Hematopoietic multipotent progenitor cell treated with erythropoietin and hydrocortisone succinate and interleukin-3 and kit ligand, for 6 days (in vitro differentiated cells): ENCODE measurements at regions not wholly inside any gene's neighbourhood (a gene's known extent, or its start where the extent isn't known, plus 50 kb on each side); places are given as distances from the start of the nearest gene placed in this dataset.

Experiments
- DNase-seq: peaks from one replicate; pipeline ENCODE4 v3.0.0-alpha.2; 2015

DNA sequence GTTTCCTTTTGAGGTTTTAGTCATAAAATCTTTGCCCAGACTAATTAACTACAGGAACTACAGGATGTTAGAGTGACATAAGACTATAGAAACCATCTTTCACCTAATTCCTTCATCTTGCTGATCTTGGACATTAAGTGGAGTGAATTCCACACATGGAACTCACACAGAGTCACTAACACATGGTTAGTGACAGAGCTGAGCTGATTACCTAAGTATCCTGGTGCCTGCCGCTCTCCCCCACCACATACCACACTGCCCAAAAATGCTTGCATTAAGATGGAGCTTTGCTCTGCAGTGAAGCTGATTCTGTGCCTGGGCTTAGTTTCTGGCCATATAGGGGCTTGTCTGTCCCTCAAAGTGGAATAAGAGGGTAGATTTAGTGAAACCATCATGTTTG lies 332.9 kb upstream of the NT5C1B start:
- DNase-seq = no peak

DNA sequence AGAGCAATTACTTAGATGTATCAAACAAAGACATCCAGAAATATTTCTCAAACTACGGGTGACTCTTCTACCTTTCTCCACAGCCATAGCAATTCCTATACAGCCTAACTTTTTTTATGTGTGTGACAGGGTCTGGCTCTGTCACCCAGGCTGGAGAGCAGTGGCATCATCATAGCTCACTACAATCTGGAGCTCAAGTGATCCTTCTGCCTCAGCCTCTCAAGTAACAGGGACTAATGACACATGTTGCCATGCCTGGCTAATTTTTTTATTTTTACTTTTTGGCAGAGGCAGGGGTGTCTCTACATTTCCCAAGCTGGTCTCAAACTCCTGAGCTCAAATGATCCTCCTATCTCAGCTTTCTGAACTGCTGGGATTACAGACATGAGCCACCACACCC lies 328.9 kb upstream of the NT5C1B start:
- no peak for DNase-seq

DNA sequence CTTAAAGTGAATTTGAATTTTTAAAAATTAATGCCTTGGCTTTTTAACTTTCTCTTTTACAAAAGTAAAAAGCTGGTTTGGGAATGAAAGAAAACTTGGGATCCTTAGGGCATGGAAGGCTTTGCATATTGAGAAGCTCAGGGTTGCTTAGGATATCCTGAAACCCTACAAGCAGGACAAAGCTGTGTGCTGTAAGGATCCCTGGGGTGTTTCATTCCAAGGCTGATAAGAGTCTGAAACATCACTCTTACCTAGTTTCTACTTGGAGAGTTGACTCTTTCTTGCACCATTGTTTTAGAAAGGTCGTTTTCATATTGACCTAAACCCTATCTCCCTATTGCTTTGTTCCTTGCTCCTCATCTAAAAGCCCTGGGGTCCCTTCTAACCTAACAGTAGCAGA lies 325.9 kb upstream of the NT5C1B start:
- no peak for DNase-seq

DNA sequence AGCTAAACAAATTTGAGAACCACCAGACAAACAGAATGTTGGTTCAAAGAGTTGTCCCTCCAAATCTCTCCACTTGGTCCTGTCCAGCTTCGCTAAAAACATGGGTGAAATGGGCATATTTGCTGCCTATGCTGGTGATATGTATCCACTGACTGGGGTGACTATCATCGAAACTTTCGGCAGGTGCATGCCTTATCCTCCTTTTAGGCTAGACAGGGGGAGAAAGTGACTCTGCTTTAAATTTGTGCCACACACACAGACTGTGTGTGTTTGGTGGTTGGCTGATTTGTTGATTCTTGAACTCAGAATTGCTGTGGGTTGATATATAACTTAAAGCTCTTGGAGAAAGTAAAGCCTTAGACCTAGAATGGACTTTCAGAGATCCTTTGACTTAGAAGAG lies 324.1 kb upstream of the NT5C1B start:
- DNase-seq = no peak

DNA sequence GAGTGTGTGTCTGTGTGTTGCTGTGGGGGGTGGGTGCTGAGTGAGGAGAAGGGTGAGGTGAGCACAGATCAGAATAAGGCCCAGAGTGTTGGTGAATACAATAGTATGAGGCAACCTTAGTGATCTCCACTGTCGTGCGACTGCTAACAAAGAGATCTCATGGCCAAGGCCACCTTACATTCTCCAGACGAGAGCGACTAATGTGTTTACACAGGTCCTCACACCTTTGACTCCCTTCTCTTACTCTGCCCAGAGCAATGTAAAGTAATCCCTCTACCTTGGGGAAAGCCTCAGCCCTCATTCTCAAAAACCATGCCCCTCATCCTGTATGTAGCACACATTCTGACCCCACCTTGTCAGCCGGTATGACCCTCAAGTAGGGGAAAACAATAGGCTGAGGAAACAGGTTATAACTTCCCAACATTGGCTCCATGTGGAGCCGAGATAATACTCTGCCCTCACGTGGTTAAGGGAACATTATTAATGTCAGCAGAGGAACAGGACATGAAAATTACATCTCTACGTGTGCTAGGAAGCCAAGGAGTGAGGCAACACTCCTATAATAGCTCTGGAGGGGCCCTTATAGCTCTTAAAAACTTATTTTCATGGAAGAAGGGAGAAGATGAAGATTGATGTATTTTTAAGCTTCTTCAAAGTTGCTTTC lies 323.0 kb upstream of the NT5C1B start:
- no peak for DNase-seq

DNA sequence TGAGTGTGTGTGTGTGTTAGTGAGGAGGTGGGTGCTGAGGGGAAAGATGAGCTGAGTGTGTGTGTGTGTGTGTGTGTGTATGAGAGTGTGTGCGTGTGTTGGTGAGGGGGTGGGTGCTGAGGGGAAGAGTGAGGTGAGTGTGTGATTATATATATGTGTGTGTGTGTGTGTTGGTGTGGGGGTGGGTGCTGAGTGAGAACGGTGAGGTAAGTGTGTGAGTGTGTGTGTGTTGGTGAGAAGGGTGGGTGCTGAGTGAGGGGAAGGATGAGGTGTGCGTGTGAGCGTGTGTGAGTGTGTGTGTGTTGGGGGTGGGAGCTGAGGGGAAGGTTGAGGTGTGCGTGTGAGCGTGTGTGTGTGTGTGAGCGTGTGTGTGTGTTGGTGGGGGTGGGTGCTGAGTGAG lies 322.0 kb upstream of the NT5C1B start:
- DNase-seq = no peak

DNA sequence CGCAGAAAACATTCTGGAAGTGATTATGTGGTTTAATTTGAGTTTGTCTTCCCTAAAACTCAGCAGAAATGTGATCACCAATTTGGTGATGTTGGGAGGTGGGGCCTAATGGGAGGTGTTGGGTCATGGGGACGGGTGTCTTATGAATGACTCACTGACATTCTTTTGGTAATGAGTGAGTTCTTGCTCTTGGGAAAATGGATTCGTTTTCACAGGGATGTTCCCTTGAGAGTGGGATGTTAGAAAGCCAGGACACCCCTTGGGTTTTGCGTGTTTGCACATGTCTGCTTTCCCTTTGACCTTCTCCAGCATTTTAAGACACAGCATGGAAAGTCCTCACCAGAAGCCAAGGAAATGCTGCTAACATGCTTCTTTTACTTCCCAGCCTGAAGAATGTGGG lies 321.5 kb upstream of the NT5C1B start:
- DNase-seq = no peak

DNA sequence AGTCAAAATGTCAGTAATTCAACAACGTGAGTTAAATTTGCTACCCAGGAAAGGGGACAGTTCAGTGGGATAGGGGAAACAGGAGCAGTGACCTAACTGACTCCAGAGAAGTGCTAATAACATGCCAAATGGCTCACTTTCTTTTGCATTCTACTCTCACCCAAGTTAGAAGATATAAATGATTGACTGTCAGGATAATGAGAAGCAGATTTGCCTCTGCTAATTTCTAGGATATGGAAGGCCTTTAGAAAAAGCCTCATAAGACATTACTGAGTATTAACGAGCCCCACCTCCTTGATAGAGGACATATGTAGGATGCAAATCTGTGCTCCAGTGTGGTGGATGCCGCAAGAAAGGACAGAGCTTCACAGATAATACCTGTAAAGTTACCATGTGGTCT lies 318.6 kb upstream of the NT5C1B start:
- no peak for DNase-seq

DNA sequence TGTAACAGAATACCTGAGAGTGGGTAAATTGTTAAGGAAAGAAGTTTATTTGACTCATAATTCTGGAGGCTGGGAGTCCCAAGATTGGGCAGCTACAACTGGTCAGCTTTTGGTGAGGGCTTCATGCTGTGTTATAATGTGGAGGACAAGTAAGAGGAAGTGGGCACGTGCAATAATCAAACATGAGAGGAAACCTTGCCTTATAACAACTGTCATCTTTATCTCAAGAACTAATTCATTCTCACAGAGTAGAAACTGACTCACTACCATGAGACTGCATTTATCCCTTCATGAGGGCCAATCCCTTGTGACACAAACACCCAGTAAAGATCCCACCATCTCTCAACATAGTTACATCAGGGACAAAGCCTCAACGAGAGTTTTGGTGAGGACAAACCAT lies 318.1 kb upstream of the NT5C1B start:
- DNase-seq = no peak

DNA sequence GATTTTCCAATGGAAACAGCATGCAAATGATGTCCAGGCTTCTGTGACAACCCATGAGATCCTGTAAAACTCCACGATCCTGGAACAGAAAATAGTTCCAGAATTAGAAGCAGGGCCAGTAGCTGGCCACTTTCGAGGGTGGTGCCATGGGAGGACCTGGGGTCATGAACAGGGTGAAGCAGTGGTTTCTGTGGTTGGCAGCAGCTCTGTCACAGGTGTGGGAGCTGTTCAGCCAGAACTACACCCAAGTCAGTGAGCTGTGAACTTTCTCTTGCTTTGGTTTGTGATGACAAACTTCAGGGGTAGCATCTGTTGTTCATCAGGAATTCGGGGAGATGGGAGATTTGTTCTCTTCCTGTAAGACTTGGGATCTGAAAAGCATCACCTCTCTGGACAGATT lies 314.4 kb upstream of the NT5C1B start:
- DNase-seq = no peak

DNA sequence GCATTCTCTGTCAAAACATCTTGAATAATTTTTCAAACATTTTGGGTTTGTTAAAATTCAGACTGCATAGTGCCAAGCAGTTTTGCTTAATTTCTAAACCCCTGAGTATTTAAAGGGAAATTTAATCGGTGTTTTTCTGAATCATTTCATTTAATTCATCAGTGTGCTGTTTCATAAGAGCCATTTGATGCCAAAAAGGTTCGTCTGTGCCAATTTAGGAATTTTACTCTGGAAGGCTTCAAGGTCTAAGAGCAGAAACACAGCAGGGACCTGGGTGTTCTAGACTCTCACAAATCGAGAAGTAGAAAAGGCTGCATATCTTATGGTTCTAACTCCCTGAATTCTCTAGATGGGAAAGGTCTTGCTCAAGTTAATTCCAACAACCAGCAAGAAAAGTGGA lies 311.9 kb upstream of the NT5C1B start:
- no peak for DNase-seq

DNA sequence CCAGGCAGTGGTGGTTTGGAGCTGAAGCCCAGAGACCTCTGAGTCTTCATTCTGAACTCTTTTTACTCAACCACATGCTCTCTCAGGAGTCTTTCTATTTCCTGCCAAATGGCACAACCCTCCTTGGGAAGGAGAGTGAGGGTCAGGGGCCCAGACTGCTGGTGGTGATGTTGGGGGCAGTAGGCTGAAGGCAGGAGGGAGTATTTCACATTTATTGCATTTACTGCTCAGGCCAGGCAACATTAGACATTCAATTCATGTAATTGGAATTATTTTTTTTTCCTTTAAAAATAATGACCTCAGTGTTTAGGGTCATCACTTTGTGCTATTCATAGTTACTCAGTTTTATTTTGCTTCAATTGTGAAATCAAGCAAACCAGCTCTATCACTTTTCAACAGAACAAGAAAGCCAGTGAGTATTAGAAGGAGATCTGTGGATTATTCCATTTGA lies 311.3 kb upstream of the NT5C1B start:
- DNase-seq = no peak

DNA sequence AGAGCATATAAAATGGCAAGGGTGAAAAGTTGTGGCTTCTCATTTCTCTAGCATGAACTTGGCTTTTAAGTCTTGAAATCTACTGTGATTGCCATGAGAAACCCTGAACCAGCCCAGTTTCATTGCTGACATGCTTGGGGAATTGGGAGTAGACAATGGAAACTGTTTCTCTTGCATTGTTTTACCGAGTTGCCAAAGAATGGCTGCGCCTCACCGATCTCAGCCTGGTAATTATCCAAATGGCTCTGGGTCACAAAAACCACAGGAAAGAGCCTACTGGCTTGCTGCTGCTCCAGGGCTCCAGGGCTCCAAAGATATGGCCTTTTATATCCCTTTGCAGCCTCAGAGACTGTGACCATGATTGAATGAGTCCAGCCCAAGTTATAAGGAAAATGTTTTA lies 310.4 kb upstream of the NT5C1B start:
- DNase-seq = no peak

DNA sequence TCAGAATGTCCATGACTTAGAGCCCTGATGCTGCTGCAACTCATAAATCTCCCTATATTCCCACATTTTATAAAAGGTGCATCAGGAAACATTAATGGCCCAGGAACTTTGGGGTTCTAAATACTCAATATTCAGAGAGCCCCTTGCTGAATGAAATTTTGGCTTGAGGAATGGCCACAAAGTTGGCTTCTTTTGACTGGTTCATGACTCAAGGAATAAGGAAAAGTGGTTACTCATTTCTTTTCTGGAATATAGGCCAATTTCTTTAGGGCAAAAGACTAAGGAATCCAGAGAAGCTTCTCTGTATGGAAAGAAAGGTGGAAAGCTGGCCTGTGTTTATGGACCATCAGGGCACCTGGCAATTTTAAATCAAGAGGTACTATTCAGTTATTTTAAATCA lies 308.9 kb upstream of the NT5C1B start:
- DNase-seq = no peak

DNA sequence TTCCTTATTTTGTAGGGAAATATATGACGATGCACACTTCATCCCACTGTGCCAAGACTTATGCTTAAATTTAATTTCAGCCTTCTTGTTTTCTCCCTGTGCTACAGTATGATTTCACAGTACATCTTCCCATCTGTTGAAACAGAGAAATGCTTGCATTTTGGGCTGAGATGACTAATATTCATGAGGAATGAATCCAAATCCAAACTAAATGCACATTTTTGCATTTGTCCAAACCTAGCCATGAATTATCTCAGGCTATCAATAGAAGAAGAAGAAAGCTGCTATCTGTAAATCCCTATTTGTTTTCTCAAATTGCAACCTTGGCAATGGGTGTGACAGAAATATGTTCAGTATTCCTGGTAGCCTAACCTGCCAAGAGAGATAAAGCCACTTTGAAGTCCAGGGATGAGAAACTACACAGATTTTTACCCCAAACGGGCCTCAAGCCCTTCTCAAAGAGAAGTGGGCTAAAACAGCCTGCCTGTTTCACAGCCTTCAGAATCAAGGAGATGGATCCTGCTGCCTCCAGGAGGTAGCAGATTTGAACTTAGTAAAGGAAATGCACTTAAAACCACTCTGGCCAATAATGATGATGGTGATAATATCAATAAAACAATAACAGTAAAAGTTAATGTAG lies 306.9 kb upstream of the NT5C1B start:
- DNase-seq = no peak

DNA sequence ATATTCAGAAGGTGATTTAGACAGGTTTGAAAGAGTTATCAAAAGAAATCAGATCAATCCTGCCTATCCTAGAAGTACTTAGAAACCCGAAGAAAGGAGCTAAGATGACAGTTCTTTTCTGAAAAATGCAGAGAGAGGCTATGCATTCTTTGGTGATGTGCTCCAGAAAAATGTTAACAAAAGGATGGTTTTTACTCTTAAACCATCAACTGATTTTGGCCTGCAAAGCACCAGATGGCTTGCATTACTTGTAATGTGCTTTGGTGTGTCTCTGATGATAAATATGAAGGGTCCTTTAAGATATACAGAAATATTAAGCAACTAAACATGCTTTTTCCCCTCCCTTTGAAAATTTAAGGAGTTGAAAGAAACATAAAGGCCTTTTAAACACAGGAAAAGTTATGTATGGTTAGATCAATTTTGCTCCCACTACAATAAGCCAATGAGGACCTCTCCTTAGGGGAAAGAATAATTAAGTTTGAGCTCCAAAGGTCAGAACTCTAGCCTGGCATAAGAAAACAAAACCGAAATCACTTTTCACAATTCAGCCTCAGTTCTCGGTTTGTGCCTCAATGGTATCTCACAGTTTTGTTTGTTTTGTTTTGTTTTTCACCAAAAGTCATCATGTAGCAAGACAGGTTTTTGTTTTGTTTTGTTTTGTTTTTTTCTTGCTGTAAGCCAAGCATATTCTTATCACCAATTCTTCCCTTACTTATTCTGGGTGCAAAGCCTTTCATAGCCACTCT lies 302.4 kb upstream of the NT5C1B start:
- no peak for DNase-seq

DNA sequence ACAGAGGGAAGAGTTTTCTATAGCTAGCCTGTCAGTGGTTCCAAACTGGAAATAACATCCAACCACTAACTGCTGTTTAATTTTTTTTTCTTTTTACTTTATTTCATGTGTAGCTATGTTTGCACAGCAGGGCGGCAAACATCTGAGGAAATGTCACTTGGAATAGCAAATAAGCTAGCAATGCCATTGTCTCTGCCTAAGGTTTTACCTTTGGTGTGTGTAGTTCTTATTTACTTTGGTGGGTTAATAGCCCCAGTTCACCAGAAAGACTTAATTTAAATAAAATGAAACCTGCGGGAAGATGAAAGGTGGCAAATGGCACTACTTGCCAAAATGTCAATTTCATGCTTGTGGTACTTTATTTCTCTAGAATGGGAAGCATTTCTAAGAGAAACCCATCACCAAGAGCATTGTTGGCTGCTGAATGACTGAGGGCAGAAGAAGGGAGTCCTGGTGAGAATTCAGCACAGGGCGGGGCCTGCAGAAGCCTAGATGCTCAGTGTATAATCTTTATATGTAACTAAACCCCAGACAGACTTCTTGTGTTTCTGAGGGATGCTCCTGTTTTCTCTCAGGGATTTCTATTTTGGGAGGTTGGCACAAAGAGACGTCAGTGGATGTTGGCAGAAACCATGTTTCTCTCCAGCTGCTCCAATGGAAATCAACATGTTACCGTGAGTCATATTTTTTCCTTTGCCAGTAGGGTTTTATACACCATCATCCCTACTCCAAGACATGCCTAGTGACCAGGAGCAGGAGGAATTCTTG lies 300.4 kb upstream of the NT5C1B start:
- DNase-seq = no peak

DNA sequence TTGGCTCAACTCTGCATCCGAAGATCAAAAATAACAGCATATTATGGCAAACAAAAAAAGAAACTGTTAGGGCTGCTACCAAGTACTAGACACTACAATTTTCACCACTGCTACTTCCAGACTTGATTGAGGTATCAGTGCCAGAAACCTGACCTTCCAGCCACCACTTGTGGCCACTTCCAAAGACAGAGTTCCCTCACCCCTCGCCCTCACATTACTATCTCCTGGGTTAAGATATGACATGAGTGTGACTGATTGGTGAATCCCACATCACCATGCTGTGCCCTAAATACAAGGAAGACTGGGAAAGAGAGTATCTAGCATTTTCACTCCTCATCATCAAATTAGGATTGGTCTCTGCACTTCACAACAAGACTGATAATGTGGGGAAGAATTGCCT lies 296.1 kb upstream of the NT5C1B start:
- DNase-seq = no peak

DNA sequence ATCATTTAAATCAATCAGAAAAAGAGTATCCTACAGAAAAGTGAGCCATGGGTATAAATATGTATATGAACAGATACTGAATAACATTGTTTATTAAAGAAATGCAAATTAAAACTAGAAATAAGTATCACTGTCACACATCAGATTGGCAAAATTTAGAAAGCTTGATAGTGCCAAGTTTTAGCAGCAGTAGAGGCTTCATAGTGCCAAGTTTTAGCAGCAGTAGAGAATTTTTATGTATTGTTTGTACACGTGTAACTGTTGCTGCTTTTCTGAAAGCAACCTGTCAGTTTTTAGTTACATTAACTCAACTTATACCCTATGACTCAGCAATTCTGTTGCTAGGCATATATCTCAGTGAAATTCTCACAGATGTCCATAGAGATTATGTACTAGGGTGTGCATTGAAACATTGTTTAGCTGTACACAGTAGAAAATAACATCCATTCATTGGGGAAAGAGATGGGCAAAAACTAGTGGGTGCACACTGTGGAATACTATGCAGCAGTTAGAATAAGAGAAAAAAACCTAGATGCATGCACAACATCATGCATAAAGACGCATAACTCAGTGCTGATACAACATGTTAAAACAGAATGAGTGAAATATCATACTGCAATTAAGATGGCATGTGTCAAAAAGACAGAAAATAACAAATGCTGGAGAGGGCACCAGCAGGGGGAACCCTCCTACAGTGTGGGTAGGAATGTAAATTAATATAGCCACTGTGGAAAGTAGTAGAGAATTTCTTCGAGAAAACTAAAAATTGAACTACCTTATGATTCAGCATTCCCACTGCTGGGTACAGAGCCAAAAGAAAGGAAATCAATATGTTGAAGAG lies 294.5 kb upstream of the NT5C1B start:
- DNase-seq = peak; percentile 5

DNA sequence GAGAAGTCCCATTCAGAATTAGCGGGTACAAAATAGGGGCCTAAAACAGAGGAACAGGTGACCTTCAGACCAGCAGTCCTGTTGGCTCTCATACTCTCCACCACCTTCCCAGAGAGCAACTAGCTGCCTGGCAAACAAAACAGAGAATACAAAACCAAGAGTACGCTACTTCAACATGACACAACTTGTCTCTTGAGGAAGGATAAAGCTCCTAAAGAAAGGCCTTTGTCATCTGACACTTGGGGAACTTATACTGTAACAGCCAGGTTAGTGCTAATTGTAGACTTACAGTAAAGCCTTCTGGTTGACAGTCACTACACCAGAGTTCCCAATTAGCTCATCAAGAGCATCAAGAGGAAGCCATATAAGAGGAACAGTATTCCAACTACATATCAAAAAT lies 282.1 kb upstream of the NT5C1B start:
- no peak for DNase-seq

DNA sequence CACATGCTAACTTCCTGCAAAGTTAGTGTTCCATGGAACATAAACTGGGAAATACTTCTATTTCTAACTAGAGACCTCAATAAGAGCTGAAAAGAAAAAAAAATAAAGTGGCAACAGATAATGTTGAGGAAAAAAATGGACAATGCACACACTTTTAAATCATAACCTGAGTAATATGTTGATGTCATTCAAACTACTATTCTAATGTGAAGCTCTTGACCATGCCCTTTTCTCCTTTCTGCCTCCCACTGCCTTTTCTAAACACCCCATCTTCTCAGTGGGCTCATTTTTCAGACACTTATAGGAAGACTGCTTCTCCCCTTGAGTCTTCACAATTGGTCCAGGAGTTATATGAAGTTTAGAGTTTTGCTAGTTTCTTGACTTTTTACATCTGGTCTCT lies 280.9 kb upstream of the NT5C1B start:
- DNase-seq = no peak

DNA sequence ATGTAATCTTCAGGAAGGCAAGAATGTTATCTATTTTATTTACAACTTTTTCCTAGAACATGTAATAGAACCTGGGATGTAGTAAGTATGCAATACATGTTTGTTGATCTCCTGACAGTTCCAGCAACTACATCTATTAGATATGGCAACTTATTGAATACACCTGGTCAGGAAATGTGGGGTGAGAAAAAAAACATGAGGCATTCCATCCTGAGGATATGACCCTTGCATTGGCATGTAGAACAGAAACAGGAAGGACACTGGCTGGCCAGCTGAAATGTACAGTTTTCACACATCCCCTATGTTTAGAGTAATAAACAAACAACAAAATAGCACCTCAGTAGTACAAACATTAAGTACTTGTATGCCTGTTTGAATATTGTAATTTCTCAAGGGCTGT lies 272.6 kb upstream of the NT5C1B start:
- DNase-seq = no peak

DNA sequence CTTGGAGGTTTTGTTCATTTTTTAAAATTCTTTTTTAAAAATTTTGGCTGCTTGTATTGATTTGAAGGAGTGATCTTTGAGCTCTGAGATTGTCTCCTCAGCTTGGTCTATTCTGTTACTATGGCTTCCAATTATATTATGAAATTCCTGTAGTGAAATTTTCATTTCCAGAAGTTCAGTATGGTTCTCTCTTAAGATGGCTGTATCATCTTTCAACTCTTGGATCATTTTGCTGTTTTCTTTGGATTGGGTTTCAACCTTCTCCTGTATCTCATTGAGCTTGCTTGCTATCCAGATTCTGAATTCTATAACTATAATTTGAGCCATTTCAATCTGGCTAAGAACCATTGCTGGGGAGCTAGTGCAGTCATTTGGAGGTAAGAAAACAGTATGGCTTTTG lies 270.8 kb upstream of the NT5C1B start:
- DNase-seq = no peak
